H1 (cell line): ENCODE measurements at regions not wholly inside any gene's neighbourhood (a gene's known extent, or its start where the extent isn't known, plus 50 kb on each side); places are given as distances from the start of the nearest gene placed in this dataset.

Experiments used
- CTCF ChIA-PET: fragments of 300-600 bp; sonication (Branson Sonifier 250); formaldehyde crosslinking; loops from one replicate; lab custom pipeline; 2021; ENCODE audit not compliant: partially characterized antibody; lab: Charles Lee
- POLR2A ChIA-PET: fragments of 300-600 bp; sonication (Branson Sonifier 250); formaldehyde crosslinking; loops from one replicate; lab custom pipeline; 2021; ENCODE audit warnings: inconsistent platforms; ENCODE audit not compliant: partially characterized antibody; lab: Charles Lee
- DNase-seq, 2 experiments: peaks; one replicate each; pipeline versions ENCODE4 v3.0.0 to v3.0.0-alpha.2; 2010 to 2022; ENCODE audit warnings: low spot score in 2 of 2, low read depth in 1 of 2, mixed read lengths in 1 of 2
- FAIRE-seq: peaks from 2 replicates; lab custom pipeline; 2011; peaks lifted over from hg19 to GRCh38; lab: Jason Lieb, UNC
- H2AFZ ChIP-seq: 2 replicates; pipeline ENCODE4 v1.8.1; 2012; ENCODE audit warnings: low read length, inconsistent platforms
- H2AK5ac ChIP-seq: 2 replicates; pipeline ENCODE4 v1.6.1; 2013; ENCODE audit warnings: low read depth, low read length
- H2BK120ac ChIP-seq: replicated peaks from 2 replicates; pipeline ENCODE3; 2013; ENCODE audit warnings: low read depth, low read length, inconsistent platforms
- H2BK12ac ChIP-seq: 2 replicates; pipeline ENCODE4 v1.6.1; 2013; ENCODE audit warnings: low read depth, low read length
- H2BK15ac ChIP-seq: 2 replicates; pipeline ENCODE4 v1.6.1; 2013; ENCODE audit warnings: low read length
- H2BK20ac ChIP-seq: 2 replicates; pipeline ENCODE4 v1.6.1; 2013; ENCODE audit warnings: low read length
- H2BK5ac ChIP-seq: 2 replicates; pipeline ENCODE4 v1.6.1; 2013; ENCODE audit warnings: low read depth, low read length
- H3K14ac ChIP-seq: 2 replicates; pipeline ENCODE4 v1.6.1; 2013; ENCODE audit warnings: inconsistent platforms; ENCODE audit not compliant: insufficient read length
- H3K18ac ChIP-seq: 2 replicates; pipeline ENCODE4 v1.6.1; 2013; ENCODE audit warnings: low read length; ENCODE audit errors: extremely low read depth
- H3K23ac ChIP-seq: 2 replicates; pipeline ENCODE4 v1.6.1; 2013; ENCODE audit warnings: inconsistent platforms; ENCODE audit not compliant: insufficient read length
- H3K23me2 ChIP-seq: 2 replicates; pipeline ENCODE4 v1.6.1; 2013; ENCODE audit warnings: low read depth, low read length
- H3K27ac ChIP-seq: 2 replicates; pipeline ENCODE4 v1.6.1; 2011; ENCODE audit warnings: low read depth, low read length, inconsistent platforms
- H3K27me3 ChIP-seq, 4 experiments: replicated peaks in 1 of 4; 1 replicate in 1 of 4; 2 replicates in 3 of 4; pipeline versions ENCODE4 v1.6.1 to v1.8.1; 2011 to 2013; ENCODE audit warnings: low read length in 3 of 4, mild to moderate bottlenecking in 3 of 4, inconsistent platforms in 2 of 4, mixed read lengths in 2 of 4, moderate library complexity in 1 of 4; ENCODE audit not compliant: control insufficient read depth in 3 of 4, insufficient read depth in 3 of 4; ENCODE audit errors: extremely low read depth in 1 of 4
- H3K36me3 ChIP-seq, 4 experiments: 2 replicates each; pipeline versions ENCODE4 v1.6.1 to v1.8.1; 2011 to 2013; ENCODE audit warnings: mild to moderate bottlenecking in 4 of 4, low read length in 3 of 4, moderate library complexity in 2 of 4, control low read depth in 1 of 4, inconsistent platforms in 1 of 4; ENCODE audit not compliant: insufficient read depth in 4 of 4, control insufficient read depth in 2 of 4
- H3K4ac ChIP-seq: replicated peaks from 2 replicates; pipeline ENCODE3; 2013; ENCODE audit warnings: low read length, low read depth, mixed read lengths, inconsistent platforms; ENCODE audit not compliant: insufficient read length
- H3K4me1 ChIP-seq, 4 experiments: replicated peaks in 1 of 4; 1 replicate in 1 of 4; 2 replicates in 3 of 4; pipeline versions ENCODE4 v1.6.1 to v1.8.1; 2011 to 2013; ENCODE audit warnings: low read length in 3 of 4, inconsistent platforms in 2 of 4, mixed read lengths in 1 of 4; ENCODE audit not compliant: insufficient read depth in 4 of 4, control insufficient read depth in 3 of 4
- H3K4me2 ChIP-seq, 2 experiments: 2 replicates each; pipeline versions ENCODE4 v1.6.1 to v1.8.1; 2011 to 2013; ENCODE audit warnings: low read depth in 2 of 2, low read length in 2 of 2, control low read depth in 1 of 2, inconsistent platforms in 1 of 2, mild to moderate bottlenecking in 1 of 2; ENCODE audit not compliant: insufficient read depth in 1 of 2
- H3K4me3 ChIP-seq, 4 experiments: fragments of 200-600, 300-600 bp in 1 of 4; sonication (generic), shearing (Covaris generic), sonication (Bioruptor Twin) in 1 of 4; 2 replicates each; pipeline versions ENCODE4 v1.5.1 to v1.8.1; 2011 to 2016; ENCODE audit warnings: low read length in 4 of 4, low read depth in 3 of 4, control low read depth in 2 of 4, inconsistent platforms in 2 of 4, mild to moderate bottlenecking in 2 of 4, mixed read lengths in 1 of 4, moderate library complexity in 1 of 4; ENCODE audit not compliant: insufficient read depth in 2 of 4; ENCODE audit errors: extremely low read depth in 1 of 4
- H3K56ac ChIP-seq: replicated peaks from 2 replicates; pipeline ENCODE3; 2013; ENCODE audit warnings: low read depth, mild to moderate bottlenecking, mixed read lengths, low read length, inconsistent platforms; ENCODE audit not compliant: insufficient read length
- H3K79me1 ChIP-seq: 2 replicates; pipeline ENCODE4 v1.6.1; 2013; ENCODE audit warnings: low read depth, low read length, control low read depth
- H3K79me2 ChIP-seq, 2 experiments: 2 replicates each; pipeline versions ENCODE4 v1.6.1 to v1.8.1; 2012 to 2013; ENCODE audit warnings: low read length in 2 of 2, mild to moderate bottlenecking in 2 of 2, inconsistent platforms in 1 of 2; ENCODE audit not compliant: insufficient read depth in 2 of 2, control insufficient read depth in 1 of 2
- H3K9ac ChIP-seq, 4 experiments: replicated peaks in 1 of 4; 1 replicate in 1 of 4; 2 replicates in 3 of 4; pipeline versions ENCODE4 v1.6.1 to v1.8.1; 2011 to 2013; ENCODE audit warnings: low read depth in 3 of 4, low read length in 3 of 4, control low read depth in 2 of 4, mild to moderate bottlenecking in 2 of 4, moderate library complexity in 2 of 4, inconsistent platforms in 1 of 4; ENCODE audit errors: extremely low read depth in 1 of 4
- H3K9me3 ChIP-seq, 2 experiments: 2 replicates each; pipeline versions ENCODE4 v1.6.1 to v1.8.1; 2012 to 2013; ENCODE audit warnings: mild to moderate bottlenecking in 2 of 2, moderate library complexity in 2 of 2, control low read depth in 1 of 2, inconsistent platforms in 1 of 2, low read depth in 1 of 2, low read length in 1 of 2, mixed read lengths in 1 of 2; ENCODE audit not compliant: insufficient read depth in 2 of 2
- H4K20me1 ChIP-seq, 2 experiments: replicated peaks in 1 of 2; 2 replicates each; pipeline versions ENCODE3 to v1.8.1; 2011 to 2013; ENCODE audit warnings: inconsistent platforms in 2 of 2, low read length in 2 of 2, mild to moderate bottlenecking in 1 of 2; ENCODE audit not compliant: insufficient read depth in 2 of 2, control insufficient read depth in 1 of 2
- H4K5ac ChIP-seq: 2 replicates; pipeline ENCODE4 v1.6.1; 2013; ENCODE audit warnings: low read length, low read depth, mixed read lengths, inconsistent platforms; ENCODE audit not compliant: insufficient read length
- H4K8ac ChIP-seq: 2 replicates; pipeline ENCODE4 v1.8.0; 2013; ENCODE audit warnings: mild to moderate bottlenecking, moderate library complexity, low read length, inconsistent platforms; ENCODE audit not compliant: insufficient read depth; ENCODE audit errors: extremely low read depth
- H4K91ac ChIP-seq: replicated peaks from 2 replicates; pipeline ENCODE3; 2013; ENCODE audit warnings: low read length, mixed read lengths, inconsistent platforms; ENCODE audit not compliant: insufficient read length
- BACH1 ChIP-seq: IDR thresholded peaks from 2 replicates; pipeline ENCODE4 v1.6.1; 2012; ENCODE audit warnings: low read length, improper control_type of control experiment
- EZH2 ChIP-seq: fragments of 200-600 bp; sonication (generic); IDR thresholded peaks from 2 replicates; pipeline ENCODE4 v1.7.1; 2012; ENCODE audit warnings: low read depth, mild to moderate bottlenecking, moderate library complexity, low read length, inconsistent platforms; ENCODE audit not compliant: severe bottlenecking
- POLR2A ChIP-seq, 2 experiments: IDR thresholded peaks; 1 replicate in 1 of 2; 2 replicates in 1 of 2; pipeline ENCODE4 v1.6.1; 2011; ENCODE audit warnings: low read depth in 2 of 2, low read length in 2 of 2, mild to moderate bottlenecking in 2 of 2; ENCODE audit errors: control extremely low read depth in 1 of 2
- SP2 ChIP-seq: IDR thresholded peaks from 2 replicates; pipeline ENCODE4 v1.6.1; 2012; ENCODE audit warnings: mild to moderate bottlenecking, low read length, inconsistent platforms
- SP4 ChIP-seq: IDR thresholded peaks from 2 replicates; pipeline ENCODE4 v1.6.1; 2012; ENCODE audit warnings: low read length, inconsistent platforms
- TEAD4 ChIP-seq: IDR thresholded peaks from 2 replicates; pipeline ENCODE4 v1.6.1; 2012; ENCODE audit warnings: low read depth, low read length, inconsistent platforms, mixed read lengths
- WGBS, 2 experiments: shearing (Covaris generic) in 1 of 2; methylation state at CpG; one replicate each; pipeline versions ENCODE4 v1.1.6 to v1.1.7; 2013 to 2015; ENCODE audit warnings: low lambda C conversion rate in 2 of 2, mixed read lengths in 2 of 2, inconsistent platforms in 1 of 2, low coverage in 1 of 2, missing lambda C conversion rate in 1 of 2; ENCODE audit not compliant: insufficient replicate concordance in 2 of 2, insufficient coverage in 1 of 2, insufficient read length in 1 of 2; ENCODE audit errors: extremely low coverage in 1 of 2, missing lambda C conversion rate in 1 of 2; 5-methylcytosine and 5-hydroxymethylcytosine counted together

GRCh38 chr6:15730922-15731321 lies 68.1 kb upstream of the DTNBP1 start:
- Histone ChIP-seq H3K27me3 (no peaks in the 10 kb centered on the region), H3K4me1 (no peaks in the 10 kb centered on the region), H2BK12ac (no peak overlapping the region), H4K5ac (no peak overlapping the region), H2BK5ac (no peak overlapping the region), H2AK5ac (no peak overlapping the region), H3K23ac (no peak overlapping the region), H3K23me2 (no peaks in the 10 kb centered on the region), H3K27ac (no peak overlapping the region), H2BK20ac (no peak overlapping the region), H3K36me3 (no peaks in the 10 kb centered on the region), H3K9ac (no peak overlapping the region), H4K20me1 (no peaks in the 10 kb centered on the region), H3K4ac (no peak overlapping the region), H3K14ac (no peak overlapping the region), H4K91ac (no peak overlapping the region), H4K8ac (no peak overlapping the region), H2BK120ac (no peak overlapping the region), H3K56ac (no peak overlapping the region), H2BK15ac (no peak overlapping the region), H2AFZ (no peak overlapping the region), H3K4me3 (no peak overlapping the region), H3K18ac (no peak overlapping the region), H3K4me2 (no peak overlapping the region), H3K79me2 (no peaks in the 10 kb centered on the region), H3K79me1 (no peaks in the 10 kb centered on the region), H3K9me3 (no peaks in the 10 kb centered on the region; a peak in 1 of 4 replicates)
- 91% methylated on average over 4 of the region's 4 CpGs; no CpG with 5 or more reads in 1 of the 2 experiments for WGBS, 2 experiments
- ChIA-PET POLR2A (no interaction called here), CTCF (no interaction called here)
- TF ChIP-seq SP4, result no peak
- TF ChIP-seq EZH2, result no peak
- no peak for TF ChIP-seq POLR2A (IDR thresholded peaks at IDR 0.05; ENCODE audit: control extremely low read depth in 1 of 2, low read depth in 2 of 2, low read length in 2 of 2)
- TF ChIP-seq BACH1, result no peak
- TF ChIP-seq TEAD4, result no peak
- TF ChIP-seq SP2, result no peak
- no peak for DNase-seq
- no peak for FAIRE-seq
